ENCODE measurements at regions not wholly inside any gene's neighbourhood (a gene's known extent, or its start where the extent isn't known, plus 50 kb on each side); places are given as distances from the start of the nearest gene placed in this dataset.

- TF ChIP-seq POLR2AphosphoS5 (IDR thresholded peaks at IDR 0.05; ENCODE audit: low read depth, low read length): no peak
- no peak for TF ChIP-seq POLR2A (IDR thresholded peaks at IDR 0.05; ENCODE audit: low read depth, low read length)
These were observed 532.1 kb upstream of the NR5A2 start for GRCh38 chr1:199495432-199495831.
